ENCODE measurements at regions not wholly inside any gene's neighbourhood (a gene's known extent, or its start where the extent isn't known, plus 50 kb on each side); places are given as distances from the start of the nearest gene placed in this dataset.

- Histone ChIP-seq H2AFZ (ENCODE audit: low read length) (no peak overlapping the region), H3K27ac (ENCODE audit: insufficient read length, low read depth, low read length) (no peak overlapping the region), H2BK15ac (ENCODE audit: low read depth, low read length) (no peak overlapping the region), H4K20me1 (ENCODE audit: control insufficient read depth, insufficient read depth, insufficient read length) (no peaks in the 10 kb centered on the region), H2AK5ac (ENCODE audit: insufficient read length, low read length) (no peak overlapping the region), H3K14ac (ENCODE audit: insufficient read depth, low read length) (no peak overlapping the region), H4K91ac (ENCODE audit: insufficient read length, low read depth, low read length) (no peak overlapping the region), H4K8ac (replicated peaks; ENCODE audit: insufficient read length, low read depth, low read length) (no peak overlapping the region), H3K79me2 (ENCODE audit: insufficient read depth, low read length) (no peaks in the 10 kb centered on the region), H3K18ac (ENCODE audit: insufficient read length, low read depth, low read length) (no peak overlapping the region), H2BK20ac (ENCODE audit: low read depth, low read length, poor library complexity, severe bottlenecking) (no peak overlapping the region), H3K27me3 (ENCODE audit: insufficient read depth, low read length) (no peaks in the 10 kb centered on the region), H3K4ac (ENCODE audit: low read depth, low read length) (no peak overlapping the region), H4K5ac (ENCODE audit: insufficient read length, low read depth, low read length) (no peak overlapping the region), H2BK120ac (ENCODE audit: low read depth, low read length, poor library complexity, severe bottlenecking) (no peak overlapping the region), H3K9me3 (ENCODE audit: control insufficient read depth, low read depth, low read length) (no peaks in the 10 kb centered on the region), H3K23me2 (ENCODE audit: insufficient read length, low read depth, low read length, poor library complexity, severe bottlenecking) (no peaks in the 10 kb centered on the region), H3K4me1 (ENCODE audit: insufficient read depth, low read length) (no peaks in the 10 kb centered on the region; the same call in 1 of the 2 replicates), H2BK12ac (ENCODE audit: insufficient read length, low read depth, low read length) (no peak overlapping the region), H3K4me2 (ENCODE audit: insufficient read depth, insufficient read length, low read length) (no peak overlapping the region), H3K9ac (ENCODE audit: extremely low read depth, insufficient read length, low read length) (no peak overlapping the region), H3K56ac (ENCODE audit: insufficient read length, low read depth, low read length) (no peak overlapping the region), H3T11ph (ENCODE audit: low read length) (no peak overlapping the region), H3K23ac (ENCODE audit: insufficient read length, low read depth, low read length) (no peak overlapping the region), H2BK5ac (ENCODE audit: insufficient read length, low read length) (no peak overlapping the region), H3K79me1 (ENCODE audit: insufficient read depth, low read depth, low read length, poor library complexity, severe bottlenecking) (no peaks in the 10 kb centered on the region)
- Mint-ChIP-seq H3K36me3 (ENCODE audit: insufficient read depth in 1 of 3, low read depth in 3 of 3) (no peaks in the 10 kb centered on the region; a peak in 3 of 7 replicates), H3K27ac (peak overlapping the region in 1 of 3 experiments; percentile 18; a peak in 2 of 7 replicates), H3K27me3 (ENCODE audit: low read depth) (no peaks in the 10 kb centered on the region), H3K4me1 (peaks cover 36 to 41% of the 10 kb centered on the region in 2 experiments), H3K9me3 (no peaks in the 10 kb centered on the region), H3K4me3 (no peak overlapping the region)
- no peak for TF ChIP-seq CTCF (conservative IDR thresholded peaks at IDR 0.05)
- no CpG with 5 or more reads among the region's 1 CpG for WGBS (ENCODE audit: extremely low coverage, insufficient read length, low lambda C conversion rate)
- DNase-seq, result no peak
Observed at GRCh38 chr1:237961754-237962153, 71.0 kb upstream of the ZP4 start.
